LHCN-M2 (cell line): ENCODE measurements at regions not wholly inside any gene's neighbourhood (a gene's known extent, or its start where the extent isn't known, plus 50 kb on each side); places are given as distances from the start of the nearest gene placed in this dataset.
"Not testable (repeated sequence)": the region's sequence is repeated elsewhere in the genome, so short reads cannot be mapped to it uniquely, and the experiment has no call there.

Source experiments
- DNase-seq: peaks from one replicate; pipeline ENCODE4 v3.0.0-alpha.2; 2012; ENCODE audit warnings: low read depth

DNA sequence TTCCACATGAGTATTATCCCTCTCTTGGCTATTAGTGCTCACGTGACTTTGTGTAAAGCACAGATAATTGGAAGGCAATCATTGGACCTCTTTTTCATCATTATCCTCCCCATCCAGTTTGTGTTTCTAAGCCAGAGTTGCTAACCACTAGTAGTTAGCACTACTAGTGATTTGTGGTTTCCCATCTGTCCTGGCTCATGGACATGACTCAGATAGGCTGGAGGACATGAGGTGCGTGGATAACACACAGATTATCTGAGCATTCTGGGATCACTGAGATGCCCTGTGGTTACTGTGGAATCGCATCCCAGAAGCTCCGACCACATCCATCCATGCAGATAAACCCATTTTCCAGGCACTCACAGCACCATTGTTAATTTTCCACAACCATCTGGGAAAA, 123.8 kb upstream of the NAA20 start:
- DNase-seq, result peak; percentile 57

DNA sequence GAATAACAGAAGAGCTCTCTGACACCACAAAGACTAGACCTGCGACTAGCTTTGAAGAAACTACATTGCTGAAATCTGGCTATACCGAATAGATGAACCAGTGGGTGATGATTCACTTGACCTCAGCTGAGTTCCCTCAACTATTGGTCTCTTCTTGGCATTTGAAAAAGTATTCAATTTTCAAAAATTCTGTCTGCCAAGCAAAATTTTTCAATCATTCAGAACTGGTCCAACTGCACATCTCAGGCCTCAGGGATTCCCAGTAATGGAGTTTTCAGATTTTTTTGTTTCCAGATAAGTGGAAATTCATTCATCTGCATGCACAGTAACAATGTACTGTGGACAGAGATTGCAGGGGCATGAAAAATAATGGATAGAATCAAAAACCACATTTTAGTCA, 121.4 kb upstream of the NAA20 start:
- no peak for DNase-seq

DNA sequence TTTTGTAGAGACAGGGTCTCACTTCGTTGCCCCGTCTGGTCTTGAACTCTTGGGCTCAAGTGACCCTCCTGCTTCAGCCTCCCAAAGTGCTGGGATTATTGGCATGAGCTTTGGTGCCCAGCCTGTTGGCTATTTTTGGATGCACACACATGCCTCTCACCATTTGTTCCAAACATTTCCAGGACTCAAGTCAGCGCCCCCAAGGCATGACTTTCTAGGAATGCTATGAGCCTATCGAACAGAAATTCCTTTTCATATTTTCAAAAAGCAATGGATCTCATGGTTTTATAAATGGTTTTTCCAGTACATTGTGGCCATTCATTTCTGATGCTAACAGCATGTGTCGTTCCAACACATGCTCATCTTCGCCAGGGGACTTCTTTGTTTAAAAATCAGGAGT, 119.3 kb upstream of the NAA20 start:
- DNase-seq, result no peak

DNA sequence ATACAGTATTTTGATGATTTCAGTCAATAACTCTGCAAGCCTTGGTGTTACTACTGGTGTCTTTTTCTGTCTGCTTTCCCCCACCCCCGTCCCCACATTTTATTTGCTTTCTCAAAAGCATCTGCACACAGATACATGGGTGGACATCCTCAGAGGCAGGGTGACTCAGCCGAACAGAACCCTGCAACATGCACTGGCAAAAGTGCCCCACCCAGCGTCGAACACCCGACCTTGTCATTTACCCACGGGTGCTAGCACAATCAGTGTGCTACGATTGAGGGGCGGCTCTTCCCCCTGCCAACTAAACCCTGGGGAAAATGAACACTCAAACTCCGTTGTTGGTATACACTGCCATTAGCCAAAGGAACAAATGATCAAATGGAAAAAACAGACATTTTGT, 115.9 kb upstream of the NAA20 start:
- DNase-seq, result no peak

DNA sequence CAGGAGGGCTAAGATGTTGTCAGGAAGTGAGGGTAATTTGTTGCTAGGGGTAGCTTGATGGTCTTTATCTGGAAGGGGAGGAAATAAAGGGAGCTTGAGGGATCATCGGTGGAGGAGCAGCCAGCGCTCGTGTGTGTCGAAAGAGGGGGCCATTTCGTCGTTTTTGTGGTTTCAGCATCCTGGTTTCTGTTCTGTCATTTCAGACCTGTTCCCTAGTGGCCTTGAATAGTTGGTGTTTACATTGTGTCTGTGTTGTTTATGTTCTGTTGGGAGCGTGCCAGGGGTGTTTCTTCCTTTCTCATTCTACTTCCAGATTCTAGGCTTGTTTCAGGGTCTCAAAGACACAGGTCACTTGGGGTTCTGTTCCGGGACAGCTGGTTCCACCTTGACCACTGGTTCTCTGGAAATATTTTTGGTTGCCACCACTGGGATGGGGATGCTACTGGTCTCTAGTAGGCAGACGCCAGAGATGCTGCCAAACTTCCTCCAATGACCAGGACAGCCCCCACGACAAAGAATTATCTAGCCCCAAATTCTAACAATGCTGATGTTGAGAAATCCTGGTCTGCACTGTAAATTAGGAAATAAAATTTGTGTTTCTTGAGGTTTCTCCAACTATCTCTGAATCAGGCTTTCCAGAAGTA, 113.9 kb upstream of the NAA20 start:
- DNase-seq, result no peak

DNA sequence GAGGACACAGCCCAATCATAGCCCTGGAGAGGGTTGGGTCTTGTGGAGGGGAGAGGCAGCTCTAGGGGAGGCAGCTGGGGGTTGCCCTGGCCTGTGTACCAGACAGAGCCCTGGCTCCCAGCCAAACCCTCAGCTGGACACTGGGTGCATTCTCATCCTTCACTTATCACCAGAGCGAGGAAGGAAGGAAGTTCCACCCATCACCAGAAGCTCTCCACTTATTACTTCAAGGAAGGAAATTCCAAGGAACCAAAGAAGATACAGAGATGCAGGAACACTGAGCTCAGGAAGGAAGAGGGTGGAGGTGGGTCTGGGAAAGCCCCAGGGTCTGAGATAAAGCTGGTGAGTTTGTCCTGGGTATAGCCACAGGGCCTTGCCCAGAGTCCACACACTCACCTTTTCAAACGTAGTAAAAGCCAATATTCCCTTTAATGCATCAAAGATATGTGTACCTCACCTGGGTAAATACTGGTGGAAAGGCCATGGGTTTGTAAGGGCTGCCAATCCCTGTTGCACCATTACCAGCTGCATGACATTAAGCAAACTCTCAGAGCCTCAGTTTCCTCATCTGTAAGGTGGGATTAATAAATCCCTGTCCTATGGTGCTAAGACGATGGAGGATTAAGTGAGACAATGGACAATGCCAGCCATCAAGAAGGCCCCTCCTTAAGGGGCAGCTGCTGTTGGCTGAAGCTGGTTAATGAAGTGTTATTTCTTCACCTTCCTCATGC, 109.7 kb upstream of the NAA20 start:
- DNase-seq, result no peak

DNA sequence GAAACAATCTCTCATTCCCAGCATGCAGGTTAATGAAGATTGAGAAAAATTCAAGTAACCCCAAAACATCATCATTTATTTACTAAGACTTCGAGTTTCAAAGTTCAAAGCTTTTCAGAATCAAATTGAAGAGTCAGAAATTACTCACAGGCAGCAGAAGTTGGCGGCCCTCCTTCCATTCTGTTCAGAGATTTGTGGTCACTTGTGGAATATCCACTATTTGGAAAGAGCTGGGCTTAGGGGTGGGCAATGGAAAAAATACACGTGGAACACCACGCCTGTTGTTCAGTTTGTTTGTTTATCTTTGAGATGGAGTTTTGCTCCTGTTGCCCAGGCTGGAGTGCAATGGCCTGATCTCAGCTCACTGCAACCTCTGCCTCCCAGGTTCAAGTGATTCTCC, 108.6 kb upstream of the NAA20 start:
- no peak for DNase-seq

DNA sequence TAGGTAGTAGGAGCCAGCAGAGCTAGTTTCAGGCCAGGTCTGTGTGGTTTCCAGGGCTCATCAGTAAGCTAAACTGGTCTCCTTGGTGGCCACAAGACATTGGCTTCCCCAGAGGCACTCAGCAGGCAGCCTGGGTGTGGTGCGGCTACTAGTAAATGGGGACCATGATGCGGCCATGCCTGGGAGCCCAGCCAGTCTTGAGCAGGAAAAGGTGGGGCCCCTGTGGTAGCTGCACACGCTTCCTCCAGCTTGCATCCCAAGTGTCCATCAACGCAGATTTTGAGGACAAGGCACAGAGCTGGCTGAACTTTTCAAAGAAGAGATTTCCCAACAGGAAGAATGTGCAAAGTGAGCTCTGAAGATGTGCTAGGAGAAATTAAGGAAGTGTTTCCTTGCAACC, 107.4 kb upstream of the NAA20 start:
- DNase-seq, result no peak

DNA sequence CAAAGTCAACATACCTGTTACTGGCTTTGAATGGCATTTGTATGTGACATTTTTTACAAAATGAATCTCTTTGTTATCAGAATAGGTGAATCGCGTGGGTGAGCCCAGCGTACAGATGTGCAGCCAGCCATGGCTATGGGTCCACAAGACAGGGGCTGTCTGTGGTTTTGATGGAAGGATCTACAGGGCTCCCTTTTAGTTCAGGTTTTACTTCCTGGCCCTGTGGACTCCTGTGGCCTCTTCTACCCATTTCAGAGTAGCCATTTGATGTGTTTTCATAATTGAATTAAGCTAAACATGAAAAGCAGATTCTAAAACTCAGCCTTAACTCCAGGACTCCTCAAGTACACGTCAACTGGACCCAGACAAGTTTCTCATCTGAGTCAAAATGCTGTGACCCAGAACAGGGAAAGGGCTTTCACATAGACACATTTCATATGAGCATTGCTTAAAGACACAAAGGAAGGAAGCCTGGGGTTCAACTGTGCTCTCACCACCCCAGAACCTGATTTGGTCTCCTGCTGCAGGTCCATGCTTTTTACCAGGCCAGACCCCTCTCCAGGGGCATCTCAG, 105.3 kb upstream of the NAA20 start:
- DNase-seq, result no peak

DNA sequence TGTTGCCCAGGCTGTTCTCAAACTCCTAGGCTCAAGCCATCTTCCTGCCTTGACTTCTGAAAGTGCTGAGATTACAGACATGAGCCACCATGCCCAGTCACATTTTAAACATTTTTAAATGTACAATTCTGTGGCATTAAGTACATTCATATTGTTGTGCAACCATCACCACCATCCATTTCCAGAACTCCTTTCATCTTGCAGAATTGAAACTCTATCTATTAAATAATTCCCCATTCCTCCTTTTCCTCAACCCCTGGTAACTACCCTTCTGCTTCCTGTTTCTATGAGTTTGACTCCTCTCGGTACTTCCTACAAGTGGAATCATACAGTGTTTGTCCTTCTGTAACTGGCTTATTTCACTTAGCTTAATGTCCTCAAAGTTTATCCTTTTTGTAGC, 103.8 kb upstream of the NAA20 start:
- DNase-seq, result no peak

DNA sequence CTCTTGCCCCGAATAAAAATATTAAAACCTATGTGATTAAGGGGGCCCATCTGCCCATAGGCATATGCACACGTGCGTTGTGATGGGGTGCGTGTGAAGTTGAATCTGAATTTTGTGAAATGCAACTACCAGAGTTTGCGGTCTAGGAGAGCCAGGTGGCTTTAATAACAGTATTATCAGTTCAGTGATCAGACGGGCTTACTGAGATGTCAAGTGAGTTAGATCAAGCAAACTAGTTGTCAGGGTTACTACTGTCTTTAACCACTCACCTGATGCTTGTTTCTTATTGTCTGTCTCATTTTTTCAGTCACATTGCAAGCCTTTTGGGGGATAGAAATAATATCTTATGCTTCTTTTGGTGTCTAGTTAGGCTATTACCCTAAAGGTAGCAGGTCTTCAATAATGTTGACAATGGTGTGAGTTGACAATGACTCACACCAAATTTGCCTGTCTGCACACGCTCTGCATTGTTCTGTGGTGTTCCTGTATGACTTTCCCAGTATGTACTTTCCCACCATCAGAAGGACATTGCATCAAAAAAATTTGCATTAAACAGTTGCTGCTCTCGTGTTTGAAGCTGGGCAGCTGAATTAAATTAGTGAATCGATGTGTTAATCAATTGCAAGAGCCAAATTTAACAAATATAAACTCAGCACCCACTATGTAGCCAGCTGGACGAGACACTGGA, 103.1 kb upstream of the NAA20 start:
- peak; percentile 67 for DNase-seq

DNA sequence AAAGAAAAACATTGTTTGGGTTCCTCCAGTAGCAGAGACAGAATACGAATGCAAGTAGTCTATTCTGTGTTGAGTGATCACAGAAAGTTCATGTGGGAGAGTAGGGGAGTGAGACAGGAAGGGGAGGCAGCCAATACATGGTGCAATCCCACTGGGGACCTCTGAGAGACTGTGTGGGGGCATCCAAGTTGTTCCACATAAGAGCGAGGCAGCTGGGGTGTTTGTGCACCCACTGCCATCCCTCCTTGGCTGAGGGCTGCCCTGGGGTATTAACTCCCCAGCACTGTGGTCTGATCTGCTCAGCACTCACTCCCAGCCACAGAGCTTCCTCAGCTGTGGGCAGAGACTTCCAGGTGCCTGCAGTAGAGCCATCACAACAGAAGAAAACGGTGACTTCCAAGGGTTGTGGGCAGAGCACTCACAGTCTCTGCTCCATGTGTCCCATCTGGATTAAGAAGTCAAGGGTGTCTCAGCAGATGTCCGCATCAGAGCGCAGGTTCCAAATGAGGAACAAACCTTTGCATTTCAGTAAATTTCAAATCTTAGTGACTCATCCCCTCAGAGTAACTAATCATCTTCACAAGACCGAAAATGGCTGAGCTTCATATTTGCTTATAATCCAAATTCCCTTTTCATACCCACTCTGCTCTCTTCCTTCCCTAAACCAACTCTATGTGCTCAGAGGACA, 101.9 kb upstream of the NAA20 start:
- DNase-seq, result no peak

DNA sequence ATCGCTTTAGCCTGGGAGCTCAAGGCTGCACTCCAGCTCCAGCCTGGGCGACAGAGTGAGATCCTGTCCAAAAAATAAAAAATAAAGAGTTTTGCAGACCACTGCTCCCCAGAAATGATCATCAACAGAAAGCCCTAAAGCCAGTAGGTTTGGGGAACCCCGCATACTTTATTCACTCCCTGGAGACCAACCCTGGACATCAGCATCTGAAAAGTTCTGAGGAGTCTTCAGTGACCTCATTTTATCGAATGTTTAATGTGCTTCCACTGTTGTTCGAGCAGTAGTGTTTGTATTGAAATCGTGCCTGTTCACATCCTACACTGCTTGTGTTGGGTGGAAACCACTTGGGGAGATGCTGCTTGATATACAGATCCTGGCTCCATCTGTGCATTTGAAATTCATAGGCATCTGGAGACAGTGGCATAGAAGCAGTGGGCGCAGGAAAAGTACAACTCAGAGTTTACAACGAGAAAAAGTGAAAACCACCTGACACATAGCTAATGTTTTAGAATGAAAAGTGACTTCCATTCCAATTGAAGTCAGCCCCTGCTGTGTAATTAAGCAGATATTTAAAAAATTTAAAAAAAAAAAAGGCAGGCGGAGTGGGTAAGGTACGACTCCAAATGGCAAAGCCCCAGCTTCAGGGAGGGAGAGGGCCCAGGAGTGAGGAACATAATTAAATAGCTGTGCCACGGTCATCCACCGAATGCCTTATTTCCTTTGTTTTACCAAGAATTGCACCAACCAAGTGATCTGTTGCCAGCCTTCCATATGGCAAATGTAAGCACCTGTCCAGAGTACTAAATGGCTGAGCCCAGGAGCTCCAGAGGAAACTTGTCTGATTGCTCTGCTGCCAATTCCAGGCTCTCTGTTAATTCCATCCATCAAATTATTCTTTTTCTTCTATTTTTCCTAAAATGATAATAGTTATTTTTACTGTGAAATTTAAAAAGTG, 100.4 kb upstream of the NAA20 start:
- no peak for DNase-seq

DNA sequence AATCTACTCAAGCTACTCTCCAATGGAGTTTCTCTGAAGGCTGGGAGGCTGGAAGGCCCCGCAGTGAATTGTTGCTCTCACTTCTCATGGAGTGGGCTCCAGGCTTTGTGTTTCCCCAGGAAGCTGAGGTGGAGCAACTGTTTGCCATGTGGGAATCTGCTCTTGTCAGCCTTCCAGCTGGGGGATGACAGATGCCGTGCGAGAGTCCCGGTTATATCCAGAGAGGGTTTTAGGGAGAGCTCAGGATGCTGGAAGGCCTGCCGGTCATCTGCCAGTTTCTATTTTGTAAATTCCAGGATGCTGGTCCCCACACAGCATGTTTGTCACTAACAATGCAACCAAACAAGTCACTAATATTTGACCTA, 98.2 kb upstream of the NAA20 start:
- DNase-seq, result no peak

DNA sequence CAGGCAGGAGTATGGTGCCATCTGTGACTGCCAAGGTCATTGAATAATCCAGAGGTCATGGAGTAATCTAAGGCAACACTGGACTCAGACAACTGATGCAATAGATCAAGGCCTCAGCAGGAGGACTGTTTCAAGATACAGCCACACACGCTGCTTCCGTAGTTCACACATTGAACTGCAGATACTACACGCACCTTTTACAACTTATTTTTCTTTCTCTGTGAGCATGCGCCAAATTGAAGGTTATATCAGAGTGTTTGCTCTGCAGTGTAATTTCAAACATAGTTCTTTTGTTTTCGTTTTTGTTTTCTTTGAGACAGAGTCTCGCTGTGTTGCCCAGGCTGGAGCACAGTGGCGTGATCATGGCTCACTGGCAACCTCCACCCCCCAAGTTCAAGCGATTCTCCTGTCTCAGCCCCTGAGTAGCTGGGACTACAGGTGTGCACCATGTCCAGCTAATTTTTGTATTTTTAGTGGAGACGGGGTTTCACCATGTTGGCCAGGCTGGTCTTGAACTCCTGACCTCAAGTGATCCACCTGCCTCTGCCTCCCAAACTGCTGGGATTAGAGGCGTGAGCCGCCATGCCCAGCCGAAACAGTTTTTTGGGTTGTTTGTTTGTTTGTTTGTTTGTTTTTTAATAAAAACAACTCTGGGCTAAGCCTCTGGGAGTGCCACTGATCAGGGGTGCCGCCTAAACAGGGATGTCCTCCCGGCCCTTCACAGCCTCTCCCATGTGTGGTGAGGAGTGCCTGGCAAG, 96.6 kb upstream of the NAA20 start:
- no peak for DNase-seq

DNA sequence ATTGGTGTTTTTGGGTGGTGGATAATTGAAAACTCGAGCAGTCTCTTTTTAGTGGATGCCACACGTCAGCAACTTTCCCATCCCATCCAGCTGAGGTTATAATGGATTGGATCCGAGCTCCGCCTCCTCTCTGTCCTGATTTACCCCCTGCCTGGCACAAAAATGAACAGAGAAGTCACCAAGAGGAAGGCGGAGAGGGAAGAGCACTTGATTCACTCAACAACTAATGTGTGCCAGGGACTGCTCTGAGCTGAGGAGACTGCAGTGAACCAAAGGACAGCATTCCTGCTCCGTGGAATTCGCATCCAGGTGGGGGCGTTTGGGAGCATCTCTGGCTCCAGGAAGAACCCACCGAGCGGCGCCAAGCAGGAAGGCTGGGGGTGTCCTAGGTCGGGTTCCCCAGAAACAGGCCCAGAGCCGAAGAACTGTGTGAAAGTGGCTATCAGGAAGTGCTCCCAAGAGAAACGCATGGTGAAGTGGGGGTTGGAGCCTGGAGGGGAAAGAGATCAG, 95.8 kb upstream of the NAA20 start:
- DNase-seq, result no peak

DNA sequence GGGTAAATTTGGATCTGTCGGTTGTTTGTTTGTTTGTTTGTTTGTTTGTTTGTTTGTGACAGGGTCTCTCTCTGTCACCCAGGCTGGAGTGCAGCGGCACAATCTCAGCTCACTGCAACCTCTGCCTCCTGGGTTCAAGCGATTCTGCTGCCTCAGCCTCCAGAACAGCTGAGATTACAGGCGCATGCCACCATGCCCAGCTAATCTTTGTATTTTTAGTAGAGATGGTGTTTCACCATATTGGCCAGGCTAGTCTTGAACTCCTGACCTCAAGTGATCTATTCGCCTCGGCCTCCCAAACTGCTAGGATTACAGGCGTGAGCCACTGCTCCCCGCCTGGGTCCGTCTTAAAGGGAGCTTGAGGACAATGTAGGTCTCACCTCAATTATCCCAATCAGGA, 95.3 kb upstream of the NAA20 start:
- DNase-seq, result not testable (repeated sequence)

DNA sequence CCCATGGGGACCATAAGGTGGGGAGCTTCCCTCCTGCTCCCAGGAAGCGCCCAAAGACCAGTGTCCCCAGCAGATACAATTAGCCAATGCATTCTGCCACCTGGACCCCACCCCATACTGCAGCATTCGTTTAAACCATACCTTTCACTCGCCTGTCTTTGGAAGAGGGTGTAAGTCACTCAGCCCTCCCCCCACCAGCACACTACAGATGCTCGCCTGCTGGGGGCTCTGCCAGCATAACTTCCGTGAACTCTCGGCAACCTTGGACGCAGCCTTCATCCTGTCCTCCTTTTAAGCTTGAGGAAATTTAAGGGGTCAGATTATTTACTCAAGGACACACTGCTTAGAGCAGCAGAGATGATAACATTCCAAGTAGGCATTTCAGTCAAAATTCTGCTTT, 94.4 kb upstream of the NAA20 start:
- no peak for DNase-seq

DNA sequence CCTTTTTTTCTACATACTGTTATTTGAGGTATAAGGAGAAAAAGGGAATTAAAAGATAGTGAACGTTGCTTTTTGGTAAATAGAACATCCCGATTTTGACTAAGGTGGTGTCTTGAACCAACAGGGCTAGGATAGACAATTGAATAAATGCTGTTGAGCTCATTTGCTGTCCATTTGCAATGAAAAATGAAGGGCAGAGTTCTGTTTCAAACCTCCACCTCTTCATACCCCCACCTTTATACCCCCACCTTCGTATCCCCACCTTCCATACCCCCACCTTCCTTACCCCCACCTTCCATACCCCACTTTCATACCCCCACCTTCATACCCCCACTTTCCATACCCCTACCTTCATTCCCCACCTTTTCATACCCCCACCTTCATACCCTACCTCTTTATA, 93.4 kb upstream of the NAA20 start:
- no peak for DNase-seq

DNA sequence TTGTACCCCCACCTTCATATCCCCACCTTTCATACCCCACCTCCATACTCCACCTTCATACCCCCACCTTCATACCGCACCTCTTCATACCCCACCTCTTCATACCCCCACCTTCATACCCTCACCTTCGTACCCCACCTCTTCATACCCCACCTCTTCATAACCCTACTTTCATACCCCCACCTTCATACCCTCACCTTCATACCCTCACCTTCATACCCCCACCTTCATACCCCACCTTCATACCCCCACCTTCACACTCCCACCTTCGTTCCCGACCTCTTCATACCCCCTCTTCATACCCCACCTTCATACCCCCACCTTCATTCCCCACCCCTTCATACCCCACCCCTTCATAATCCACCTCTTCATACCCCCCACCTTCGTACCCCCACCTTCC, 92.9 kb upstream of the NAA20 start:
- DNase-seq, result no peak
